ENCODE measurements at regions not wholly inside any gene's neighbourhood (a gene's known extent, or its start where the extent isn't known, plus 50 kb on each side); places are given as distances from the start of the nearest gene placed in this dataset.

- no peak overlapping the region for H3K18ac ChIP-seq (ENCODE audit: low read length)
- no peak overlapping the region for H2AK5ac ChIP-seq (ENCODE audit: low read depth, low read length)
- H4K8ac ChIP-seq (ENCODE audit: low read depth, low read length) = no peak overlapping the region
- no peak overlapping the region for H3K4me3 ChIP-seq (ENCODE audit: low read length in 2 of 2)
- H4K91ac ChIP-seq (ENCODE audit: low read depth, low read length, poor library complexity) = no peak overlapping the region
- H3K9me3 ChIP-seq (replicated peaks in 1 of 2; ENCODE audit: control insufficient read depth in 2 of 2, insufficient read depth in 1 of 2, low read depth in 1 of 2, low read length in 2 of 2) = no peaks in the 10 kb centered on the region
- no peak overlapping the region for H2BK12ac ChIP-seq (ENCODE audit: low read length)
- no peak overlapping the region for H3K9ac ChIP-seq (ENCODE audit: low read depth, low read length, poor library complexity)
- H3K79me1 ChIP-seq (ENCODE audit: low read depth, low read length) = no peaks in the 10 kb centered on the region
- no peak overlapping the region for H2BK5ac ChIP-seq (ENCODE audit: low read length)
- H3K4me1 ChIP-seq (ENCODE audit: control insufficient read depth in 2 of 2, insufficient read depth in 1 of 2, low read depth in 1 of 2, low read length in 2 of 2) = peaks cover 0 to 5% of the 10 kb centered on the region in 2 donors
- WGBS, 2 donors (ENCODE audit: extremely low coverage in 2 of 2, insufficient read length in 2 of 2, insufficient replicate concordance in 1 of 2) = no CpG with 5 or more reads among the region's 2 CpGs
- H2BK120ac ChIP-seq (ENCODE audit: low read depth, low read length) = no peak overlapping the region
- no peak overlapping the region for H2BK15ac ChIP-seq (ENCODE audit: low read length)
- no peaks in the 10 kb centered on the region for H3K36me3 ChIP-seq (replicated peaks in 1 of 2; ENCODE audit: control insufficient read depth in 2 of 2, insufficient read depth in 2 of 2, low read length in 2 of 2)
- no peak overlapping the region for H3K4ac ChIP-seq (ENCODE audit: low read length)
- no peak overlapping the region for H3K14ac ChIP-seq (ENCODE audit: low read length)
- H3K27me3 ChIP-seq (ENCODE audit: control insufficient read depth in 3 of 3, insufficient read depth in 3 of 3, low read depth in 1 of 3, low read length in 3 of 3) = no peaks in the 10 kb centered on the region
- no peak for DNase-seq (ENCODE audit: low spot score)
- H3K23ac ChIP-seq (ENCODE audit: low read depth, low read length, poor library complexity) = no peak overlapping the region
- no peak overlapping the region for H3K4me2 ChIP-seq (ENCODE audit: insufficient read depth, low read length, poor library complexity, severe bottlenecking)
- no peak overlapping the region for H3K27ac ChIP-seq (replicated peaks; ENCODE audit: low read length)
- no peak overlapping the region for H2AFZ ChIP-seq (ENCODE audit: low read length)
Measured at GRCh38 chr1:191669629-191670028, 488.6 kb upstream of the RGS18 start.

GRCh38 chr1:191671236-191671635 lies 487.0 kb upstream of the RGS18 start:
- Histone ChIP-seq H3K4me3 (ENCODE audit: low read length in 2 of 2) (no peak overlapping the region), H3K9me3 (replicated peaks in 1 of 2; ENCODE audit: control insufficient read depth in 2 of 2, insufficient read depth in 1 of 2, low read depth in 1 of 2, low read length in 2 of 2) (no peaks in the 10 kb centered on the region), H3K18ac (ENCODE audit: low read length) (no peak overlapping the region), H3K36me3 (replicated peaks in 1 of 2; ENCODE audit: control insufficient read depth in 2 of 2, insufficient read depth in 2 of 2, low read length in 2 of 2) (no peaks in the 10 kb centered on the region), H3K23ac (ENCODE audit: low read depth, low read length, poor library complexity) (no peak overlapping the region), H3K14ac (ENCODE audit: low read length) (no peak overlapping the region), H2BK12ac (ENCODE audit: low read length) (no peak overlapping the region), H3K4me1 (ENCODE audit: control insufficient read depth in 2 of 2, insufficient read depth in 1 of 2, low read depth in 1 of 2, low read length in 2 of 2) (peaks cover 0 to 5% of the 10 kb centered on the region in 2 donors), H3K27me3 (ENCODE audit: control insufficient read depth in 3 of 3, insufficient read depth in 3 of 3, low read depth in 1 of 3, low read length in 3 of 3) (no peaks in the 10 kb centered on the region), H3K9ac (ENCODE audit: low read depth, low read length, poor library complexity) (no peak overlapping the region), H3K79me1 (ENCODE audit: low read depth, low read length) (no peaks in the 10 kb centered on the region), H3K4ac (ENCODE audit: low read length) (no peak overlapping the region), H4K91ac (ENCODE audit: low read depth, low read length, poor library complexity) (no peak overlapping the region), H2BK5ac (ENCODE audit: low read length) (no peak overlapping the region), H3K4me2 (ENCODE audit: insufficient read depth, low read length, poor library complexity, severe bottlenecking) (no peak overlapping the region), H3K27ac (replicated peaks; ENCODE audit: low read length) (no peak overlapping the region), H2BK15ac (ENCODE audit: low read length) (no peak overlapping the region), H2AK5ac (ENCODE audit: low read depth, low read length) (no peak overlapping the region), H2AFZ (ENCODE audit: low read length) (no peak overlapping the region), H2BK120ac (ENCODE audit: low read depth, low read length) (no peak overlapping the region), H4K8ac (ENCODE audit: low read depth, low read length) (no peak overlapping the region)
- no peak for DNase-seq (ENCODE audit: low spot score)
- WGBS, 2 donors (ENCODE audit: extremely low coverage in 2 of 2, insufficient read length in 2 of 2, insufficient replicate concordance in 1 of 2) = no CpG with 5 or more reads among the region's 2 CpGs

GRCh38 chr1:191674626-191675179 lies 483.6 kb upstream of the RGS18 start:
- no CpG with 5 or more reads among the region's 1 CpG for WGBS, 2 donors (ENCODE audit: extremely low coverage in 2 of 2, insufficient read length in 2 of 2, insufficient replicate concordance in 1 of 2)
- Histone ChIP-seq H3K18ac (ENCODE audit: low read length) (no peak overlapping the region), H2AFZ (ENCODE audit: low read length) (no peak overlapping the region), H4K8ac (ENCODE audit: low read depth, low read length) (no peak overlapping the region), H2BK12ac (ENCODE audit: low read length) (no peak overlapping the region), H3K4ac (ENCODE audit: low read length) (no peak overlapping the region), H2BK120ac (ENCODE audit: low read depth, low read length) (no peak overlapping the region), H3K79me1 (ENCODE audit: low read depth, low read length) (no peaks in the 10 kb centered on the region), H3K9ac (ENCODE audit: low read depth, low read length, poor library complexity) (no peak overlapping the region), H3K27ac (replicated peaks; ENCODE audit: low read length) (no peak overlapping the region), H3K23ac (ENCODE audit: low read depth, low read length, poor library complexity) (no peak overlapping the region), H3K4me2 (ENCODE audit: insufficient read depth, low read length, poor library complexity, severe bottlenecking) (no peak overlapping the region), H4K91ac (ENCODE audit: low read depth, low read length, poor library complexity) (no peak overlapping the region), H3K4me1 (ENCODE audit: control insufficient read depth in 2 of 2, insufficient read depth in 1 of 2, low read depth in 1 of 2, low read length in 2 of 2) (peaks cover 0 to 5% of the 10 kb centered on the region in 2 donors), H2AK5ac (ENCODE audit: low read depth, low read length) (no peak overlapping the region), H2BK15ac (ENCODE audit: low read length) (no peak overlapping the region), H2BK5ac (ENCODE audit: low read length) (no peak overlapping the region), H3K9me3 (replicated peaks in 1 of 2; ENCODE audit: control insufficient read depth in 2 of 2, insufficient read depth in 1 of 2, low read depth in 1 of 2, low read length in 2 of 2) (no peaks in the 10 kb centered on the region), H3K27me3 (ENCODE audit: control insufficient read depth in 3 of 3, insufficient read depth in 3 of 3, low read depth in 1 of 3, low read length in 3 of 3) (no peaks in the 10 kb centered on the region), H3K14ac (ENCODE audit: low read length) (no peak overlapping the region), H3K4me3 (ENCODE audit: low read length in 2 of 2) (no peak overlapping the region), H3K36me3 (replicated peaks in 1 of 2; ENCODE audit: control insufficient read depth in 2 of 2, insufficient read depth in 2 of 2, low read length in 2 of 2) (no peaks in the 10 kb centered on the region)
- DNase-seq (ENCODE audit: low spot score) = no peak

GRCh38 chr1:191675856-191676783 lies 482.1 kb upstream of the RGS18 start:
- Histone ChIP-seq H3K14ac (ENCODE audit: low read length) (no peak overlapping the region), H2BK15ac (ENCODE audit: low read length) (no peak overlapping the region), H3K27me3 (ENCODE audit: control insufficient read depth in 3 of 3, insufficient read depth in 3 of 3, low read depth in 1 of 3, low read length in 3 of 3) (no peaks in the 10 kb centered on the region), H3K18ac (ENCODE audit: low read length) (no peak overlapping the region), H3K9me3 (replicated peaks in 1 of 2; ENCODE audit: control insufficient read depth in 2 of 2, insufficient read depth in 1 of 2, low read depth in 1 of 2, low read length in 2 of 2) (no peaks in the 10 kb centered on the region), H3K4me3 (ENCODE audit: low read length in 2 of 2) (no peak overlapping the region), H3K79me1 (ENCODE audit: low read depth, low read length) (no peaks in the 10 kb centered on the region), H2BK5ac (ENCODE audit: low read length) (no peak overlapping the region), H2BK120ac (ENCODE audit: low read depth, low read length) (no peak overlapping the region), H2AFZ (ENCODE audit: low read length) (no peak overlapping the region), H3K9ac (ENCODE audit: low read depth, low read length, poor library complexity) (no peak overlapping the region), H3K4me1 (ENCODE audit: control insufficient read depth in 2 of 2, insufficient read depth in 1 of 2, low read depth in 1 of 2, low read length in 2 of 2) (peaks cover 0 to 5% of the 10 kb centered on the region in 2 donors), H2AK5ac (ENCODE audit: low read depth, low read length) (no peak overlapping the region), H3K4me2 (ENCODE audit: insufficient read depth, low read length, poor library complexity, severe bottlenecking) (no peak overlapping the region), H3K27ac (replicated peaks; ENCODE audit: low read length) (no peak overlapping the region), H4K8ac (ENCODE audit: low read depth, low read length) (no peak overlapping the region), H3K23ac (ENCODE audit: low read depth, low read length, poor library complexity) (no peak overlapping the region), H3K36me3 (replicated peaks in 1 of 2; ENCODE audit: control insufficient read depth in 2 of 2, insufficient read depth in 2 of 2, low read length in 2 of 2) (no peaks in the 10 kb centered on the region), H2BK12ac (ENCODE audit: low read length) (no peak overlapping the region), H3K4ac (ENCODE audit: low read length) (no peak overlapping the region), H4K91ac (ENCODE audit: low read depth, low read length, poor library complexity) (no peak overlapping the region)
- no CpG with 5 or more reads among the region's 4 CpGs for WGBS, 2 donors (ENCODE audit: extremely low coverage in 2 of 2, insufficient read length in 2 of 2, insufficient replicate concordance in 1 of 2)
- DNase-seq (ENCODE audit: low spot score) = no peak

Data from neuronal stem cell (in vitro differentiated cells).